ENCODE measurements at regions not wholly inside any gene's neighbourhood (a gene's known extent, or its start where the extent isn't known, plus 50 kb on each side); places are given as distances from the start of the nearest gene placed in this dataset.

- TF ChIP-seq CTCF (conservative IDR thresholded peaks at IDR 0.05; ENCODE audit: low read length) (no peak), EZH2phosphoT487 (IDR thresholded peaks at IDR 0.05; ENCODE audit: borderline replicate concordance) (no peak)
Measured at GRCh38 chr6:164195278-164195941, 780.9 kb downstream of the QKI start.
